GM12878 (cell line): ENCODE measurements at regions not wholly inside any gene's neighbourhood (a gene's known extent, or its start where the extent isn't known, plus 50 kb on each side); places are given as distances from the start of the nearest gene placed in this dataset.

Experiments
- ATAC-seq: fragments of 200-7000 bp; cut with Tn5 transposase; 3 replicates; pipeline ENCODE4 v1.9.1; 2020; ENCODE audit warnings: mild to moderate bottlenecking, moderate library complexity
- BruUV-seq: library from RNA; stranded (reverse); fragments of 400-500 nt; replicated peaks from 2 replicates; lab custom pipeline; 2021; lab: Mats Ljungman, UMichigan
- CTCF ChIA-PET: fragments of 300-600 bp; sonication (Branson Sonifier 250); formaldehyde crosslinking; extraction: SDS; loops from one replicate; lab custom pipeline; 2021; ENCODE audit warnings: inconsistent platforms; lab: Yijun Ruan, JAX
- POLR2A ChIA-PET: fragments of 350-600 bp; formaldehyde crosslinking; extraction: SDS; loops from one replicate; lab custom pipeline; 2021; ENCODE audit warnings: inconsistent platforms; lab: Charles Lee
- RAD21 ChIA-PET: fragments of 300-600 bp; sonication (Branson Sonifier 250); formaldehyde crosslinking; loops from one replicate; lab custom pipeline; 2023; ENCODE audit warnings: antibody characterized with exemption; ENCODE audit not compliant: unreplicated experiment; lab: Charles Lee
- SMC1A ChIA-PET: fragments of 300-600 bp; sonication (Branson Sonifier 250); formaldehyde crosslinking; loops from one replicate; lab custom pipeline; 2023; ENCODE audit not compliant: unreplicated experiment, uncharacterized antibody; lab: Charles Lee
- DNase-seq: peaks from one replicate; pipeline ENCODE4 v3.0.0-alpha.2; 2011; ENCODE audit warnings: low read depth, low spot score
- FAIRE-seq: peaks from 3 replicates; lab custom pipeline; 2011; peaks lifted over from hg19 to GRCh38; lab: Jason Lieb, UNC
- H2AFZ ChIP-seq: 2 replicates; pipeline ENCODE4 v1.6.0; 2011; ENCODE audit warnings: low read depth, low read length, control low read depth; ENCODE audit not compliant: control insufficient read depth
- H3K27ac ChIP-seq: 2 replicates; pipeline ENCODE4 v1.5.1; 2011; ENCODE audit warnings: control low read depth; ENCODE audit not compliant: control insufficient read depth, insufficient read depth
- H3K27me3 ChIP-seq, 2 experiments: replicated peaks in 1 of 2; 2 replicates each; pipeline versions ENCODE4 v1.6.0 to v1.6.1; 2011; ENCODE audit warnings: low read length in 1 of 2; ENCODE audit not compliant: control insufficient read depth in 2 of 2, insufficient read depth in 2 of 2
- H3K36me3 ChIP-seq, 2 experiments: 2 replicates each; pipeline ENCODE4 v1.5.1; 2011; ENCODE audit warnings: low read length in 1 of 2; ENCODE audit not compliant: control insufficient read depth in 2 of 2, insufficient read depth in 2 of 2
- H3K4me1 ChIP-seq: 2 replicates; pipeline ENCODE4 v1.6.1; 2011; ENCODE audit warnings: mild to moderate bottlenecking, low read length, moderate library complexity, mixed read lengths; ENCODE audit not compliant: control insufficient read depth, insufficient read depth
- H3K4me2 ChIP-seq: 2 replicates; pipeline ENCODE4 v1.6.0; 2011; ENCODE audit warnings: control low read depth; ENCODE audit not compliant: control insufficient read depth, insufficient read depth
- H3K4me3 ChIP-seq: fragments of 200-600 bp; sonication (generic); 2 replicates; pipeline ENCODE4 v1.5.1; 2016
- H3K79me2 ChIP-seq: 2 replicates; pipeline ENCODE4 v1.6.0; 2011; ENCODE audit warnings: low read length; ENCODE audit not compliant: control insufficient read depth, insufficient read depth
- H3K9ac ChIP-seq: 2 replicates; pipeline ENCODE4 v1.8.0; 2011; ENCODE audit warnings: low read length, control low read depth, mixed read lengths; ENCODE audit not compliant: control insufficient read depth, insufficient read depth
- H3K9me3 ChIP-seq: replicated peaks from 3 replicates; pipeline ENCODE4 v1.5.1; 2011; ENCODE audit warnings: mild to moderate bottlenecking, low read length; ENCODE audit not compliant: control insufficient read depth, insufficient read depth
- H4K20me1 ChIP-seq: 2 replicates; pipeline ENCODE4 v1.6.0; 2011; ENCODE audit not compliant: control insufficient read depth, insufficient read depth
- BCL3 ChIP-seq: IDR thresholded peaks from 2 replicates; pipeline ENCODE4 v1.6.1; 2011; ENCODE audit warnings: borderline replicate concordance, low read depth, mild to moderate bottlenecking, moderate library complexity, low read length; ENCODE audit not compliant: insufficient read depth, poor library complexity, severe bottlenecking
- HDAC6 ChIP-seq: fragments of 200-600 bp; sonication (generic); IDR thresholded peaks from one replicate; pipeline ENCODE4 v1.8.0; 2017; ENCODE audit warnings: antibody characterized with exemption; ENCODE audit not compliant: unreplicated experiment
- MAX ChIP-seq: IDR thresholded peaks from 2 replicates; pipeline ENCODE4 v1.6.1; 2012; ENCODE audit warnings: low read depth, low read length, improper control_type of control experiment
- MLLT1 ChIP-seq: fragments of 450-650 bp; IDR thresholded peaks from 2 replicates; pipeline ENCODE4 v1.6.1; 2016; ENCODE audit warnings: mild to moderate bottlenecking
- MTA2 ChIP-seq: fragments of 450-650 bp; IDR thresholded peaks from 2 replicates; pipeline ENCODE4 v1.6.1; 2016; ENCODE audit warnings: low read depth, mild to moderate bottlenecking, moderate library complexity
- NFYB ChIP-seq: IDR thresholded peaks from 2 replicates; pipeline ENCODE4 v1.6.1; 2011; ENCODE audit warnings: low read depth, mild to moderate bottlenecking, low read length, improper control_type of control experiment, moderate library complexity; ENCODE audit not compliant: insufficient read depth
- PAX8 ChIP-seq: fragments of 450-650 bp; IDR thresholded peaks from 2 replicates; pipeline ENCODE4 v1.6.1; 2017; ENCODE audit warnings: mild to moderate bottlenecking, moderate library complexity
- RAD51 ChIP-seq: fragments of 450-650 bp; IDR thresholded peaks from 2 replicates; pipeline ENCODE4 v1.6.1; 2016; ENCODE audit warnings: moderate library complexity, mild to moderate bottlenecking, inconsistent platforms
- RCOR1 ChIP-seq: conservative IDR thresholded peaks from 2 replicates; pipeline ENCODE4 v1.6.1; 2012; ENCODE audit warnings: low read depth, low read length, improper control_type of control experiment
- RFX5 ChIP-seq: IDR thresholded peaks from 2 replicates; pipeline ENCODE4 v1.6.1; 2011; ENCODE audit warnings: low read depth, low read length, improper control_type of control experiment
- SIN3A ChIP-seq: IDR thresholded peaks from 2 replicates; pipeline ENCODE4 v1.6.1; 2012; ENCODE audit warnings: low read depth, low read length, improper control_type of control experiment
- SMAD1 ChIP-seq: fragments of 450-650 bp; IDR thresholded peaks from 2 replicates; pipeline ENCODE4 v1.6.1; 2018; ENCODE audit warnings: mild to moderate bottlenecking, low read depth; ENCODE audit not compliant: partially characterized antibody
- SMAD5 ChIP-seq: IDR thresholded peaks from 2 replicates; pipeline ENCODE4 v1.6.1; 2016; ENCODE audit warnings: antibody characterized with exemption, low read depth
- TBL1XR1 ChIP-seq: IDR thresholded peaks from 2 replicates; pipeline ENCODE4 v1.6.1; 2012; ENCODE audit warnings: low read depth, low read length, improper control_type of control experiment
- TCF7 ChIP-seq: IDR thresholded peaks from 2 replicates; pipeline ENCODE4 v1.6.1; 2014; ENCODE audit warnings: antibody characterized with exemption, borderline replicate concordance
- USF1 ChIP-seq: IDR thresholded peaks from 2 replicates; pipeline ENCODE4 v1.6.1; 2011; ENCODE audit warnings: borderline replicate concordance, low read depth, mild to moderate bottlenecking, moderate library complexity, mixed read lengths, low read length; ENCODE audit not compliant: insufficient read depth; ENCODE audit errors: extremely low read length
- ZNF207 ChIP-seq: fragments of 450-650 bp; IDR thresholded peaks from 2 replicates; pipeline ENCODE4 v1.6.1; 2014; ENCODE audit warnings: antibody characterized with exemption, mild to moderate bottlenecking, borderline replicate concordance
- ZNF274 ChIP-seq: IDR thresholded peaks from one replicate; pipeline ENCODE4 v1.8.0; 2011; ENCODE audit not compliant: insufficient read length, insufficient read depth
- WGBS: methylation state at CpG from one replicate; pipeline ENCODE4 v1.1.6; 2016; ENCODE audit warnings: low lambda C conversion rate; ENCODE audit not compliant: insufficient replicate concordance, insufficient coverage; ENCODE audit errors: missing lambda C conversion rate; 5-methylcytosine and 5-hydroxymethylcytosine counted together
- in situ Hi-C: fragments of 300-500 bp; cut with MboI; formaldehyde crosslinking; loops from 9 replicates; pipeline ENCODE4 v1.14.3; 2018; ENCODE audit warnings: mixed read lengths
- intact Hi-C: fragments of 100-400 bp; cut with micrococcal nuclease; formaldehyde crosslinking; loops from one replicate; pipeline ENCODE4 v1.14.2; 2022; ENCODE audit not compliant: unreplicated experiment

- H4K20me1 ChIP-seq, result no peaks in the 10 kb centered on the region
- no peaks in the 10 kb centered on the region for H3K36me3 ChIP-seq
- ChIA-PET SMC1A (no interaction called here), CTCF (no interaction called here), RAD21 (no interaction called here), POLR2A (no interaction called here)
- no peak overlapping the region for H3K4me3 ChIP-seq
- BruUV-seq, result no TSS peak
- no peak for ATAC-seq
- no peak overlapping the region for H3K4me2 ChIP-seq
- no peak for DNase-seq
- H3K9me3 ChIP-seq, result no peaks in the 10 kb centered on the region
- in situ Hi-C loops (no loop called here), intact Hi-C loops (no loop called here)
- H3K79me2 ChIP-seq, result no peaks in the 10 kb centered on the region
- H3K9ac ChIP-seq, result no peak overlapping the region
- no peaks in the 10 kb centered on the region for H3K27me3 ChIP-seq
- FAIRE-seq, result no peak
- no peak overlapping the region for H2AFZ ChIP-seq
- no peaks in the 10 kb centered on the region for H3K4me1 ChIP-seq
- WGBS, result 11% methylated on average over 4 of the region's 4 CpGs
- no peak overlapping the region for H3K27ac ChIP-seq
- TF ChIP-seq RAD51, result no peak
- no peak for TF ChIP-seq MLLT1
- TF ChIP-seq TBL1XR1, result no peak
- no peak for TF ChIP-seq NFYB
- TF ChIP-seq MAX, result no peak
- TF ChIP-seq PAX8, result no peak
- no peak for TF ChIP-seq SMAD5
- no peak for TF ChIP-seq ZNF274
- no peak for TF ChIP-seq SMAD1
- no peak for TF ChIP-seq RFX5
- TF ChIP-seq USF1, result no peak
- TF ChIP-seq HDAC6, result no peak
- TF ChIP-seq BCL3, result no peak
- no peak for TF ChIP-seq SIN3A
- TF ChIP-seq RCOR1, result no peak
- no peak for TF ChIP-seq TCF7
- no peak for TF ChIP-seq ZNF207
- TF ChIP-seq MTA2, result no peak
Measured at GRCh38 chr5:146944764-146945616, 66.4 kb upstream of the PPP2R2B start.
